H1 (cell line): ENCODE measurements at regions not wholly inside any gene's neighbourhood (a gene's known extent, or its start where the extent isn't known, plus 50 kb on each side); places are given as distances from the start of the nearest gene placed in this dataset.

Source experiments
- BRCA1 ChIP-seq: IDR thresholded peaks from 2 replicates; pipeline ENCODE4 v1.6.1; 2012; ENCODE audit warnings: low read depth, low read length, improper control_type of control experiment
- CEBPB ChIP-seq: IDR thresholded peaks from 2 replicates; pipeline ENCODE4 v1.6.1; 2012; ENCODE audit warnings: low read depth, low read length
- POLR2A ChIP-seq, 2 experiments: IDR thresholded peaks; 1 replicate in 1 of 2; 2 replicates in 1 of 2; pipeline ENCODE4 v1.6.1; 2011; ENCODE audit warnings: low read depth in 2 of 2, low read length in 2 of 2, mild to moderate bottlenecking in 2 of 2; ENCODE audit errors: control extremely low read depth in 1 of 2
- POLR2AphosphoS5 ChIP-seq: IDR thresholded peaks from 2 replicates; pipeline ENCODE4 v1.6.1; 2011; ENCODE audit warnings: low read depth, low read length
- RAD21 ChIP-seq, 2 experiments: IDR thresholded peaks in 1 of 2; conservative IDR thresholded peaks in 1 of 2; 2 replicates each; pipeline ENCODE4 v1.6.1; 2011; ENCODE audit warnings: low read depth in 2 of 2, low read length in 2 of 2, improper control_type of control experiment in 1 of 2, inconsistent platforms in 1 of 2, mild to moderate bottlenecking in 1 of 2, moderate library complexity in 1 of 2
- RFX5 ChIP-seq: IDR thresholded peaks from 2 replicates; pipeline ENCODE4 v1.6.1; 2011; ENCODE audit warnings: low read depth, low read length, improper control_type of control experiment, borderline replicate concordance
- TAF1 ChIP-seq: IDR thresholded peaks from 2 replicates; pipeline ENCODE4 v1.6.1; 2011; ENCODE audit warnings: mild to moderate bottlenecking, low read depth, low read length
- TCF12 ChIP-seq: IDR thresholded peaks from 2 replicates; pipeline ENCODE4 v1.6.1; 2011; ENCODE audit warnings: low read depth, mild to moderate bottlenecking, low read length
- YY1 ChIP-seq: IDR thresholded peaks from 2 replicates; pipeline ENCODE4 v1.6.1; 2011; ENCODE audit warnings: low read depth, mild to moderate bottlenecking, low read length
- TF ChIP-seq, protein P1 (sequence below), 3 experiments: IDR thresholded peaks; 1 replicate in 2 of 3; 2 replicates in 1 of 3; pipeline versions ENCODE4 v1.5.1 to v1.6.1; 2011; ENCODE audit warnings: low read length in 3 of 3, mild to moderate bottlenecking in 3 of 3, inconsistent platforms in 2 of 3, low read depth in 1 of 3, moderate library complexity in 1 of 3; ENCODE audit not compliant: insufficient read depth in 1 of 3; ENCODE audit errors: control extremely low read depth in 1 of 3
- TF ChIP-seq, protein P2 (sequence below): IDR thresholded peaks from 2 replicates; pipeline ENCODE4 v1.6.1; 2011; ENCODE audit warnings: low read depth, mild to moderate bottlenecking, low read length; ENCODE audit not compliant: insufficient read depth
- TF ChIP-seq, protein P3 (sequence below): IDR thresholded peaks from 2 replicates; pipeline ENCODE4 v1.6.1; 2011; ENCODE audit warnings: low read length, improper control_type of control experiment

- TF ChIP-seq RAD21 (IDR thresholded peaks at IDR 0.05 in 1 of 2, conservative IDR thresholded peaks at IDR 0.05 in 1 of 2; ENCODE audit: low read depth in 2 of 2, low read length in 2 of 2) (no peak), POLR2A (IDR thresholded peaks at IDR 0.05; ENCODE audit: control extremely low read depth in 1 of 2, low read depth in 2 of 2, low read length in 2 of 2) (no peak), POLR2AphosphoS5 (no peak), TCF12 (no peak), RFX5 (no peak), TAF1 (no peak), YY1 (no peak), CEBPB (no peak), BRCA1 (no peak)
- TF ChIP-seq, protein P1, sequence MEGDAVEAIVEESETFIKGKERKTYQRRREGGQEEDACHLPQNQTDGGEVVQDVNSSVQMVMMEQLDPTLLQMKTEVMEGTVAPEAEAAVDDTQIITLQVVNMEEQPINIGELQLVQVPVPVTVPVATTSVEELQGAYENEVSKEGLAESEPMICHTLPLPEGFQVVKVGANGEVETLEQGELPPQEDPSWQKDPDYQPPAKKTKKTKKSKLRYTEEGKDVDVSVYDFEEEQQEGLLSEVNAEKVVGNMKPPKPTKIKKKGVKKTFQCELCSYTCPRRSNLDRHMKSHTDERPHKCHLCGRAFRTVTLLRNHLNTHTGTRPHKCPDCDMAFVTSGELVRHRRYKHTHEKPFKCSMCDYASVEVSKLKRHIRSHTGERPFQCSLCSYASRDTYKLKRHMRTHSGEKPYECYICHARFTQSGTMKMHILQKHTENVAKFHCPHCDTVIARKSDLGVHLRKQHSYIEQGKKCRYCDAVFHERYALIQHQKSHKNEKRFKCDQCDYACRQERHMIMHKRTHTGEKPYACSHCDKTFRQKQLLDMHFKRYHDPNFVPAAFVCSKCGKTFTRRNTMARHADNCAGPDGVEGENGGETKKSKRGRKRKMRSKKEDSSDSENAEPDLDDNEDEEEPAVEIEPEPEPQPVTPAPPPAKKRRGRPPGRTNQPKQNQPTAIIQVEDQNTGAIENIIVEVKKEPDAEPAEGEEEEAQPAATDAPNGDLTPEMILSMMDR (IDR thresholded peaks at IDR 0.05; ENCODE audit: control extremely low read depth in 1 of 3, insufficient read depth in 1 of 3, low read depth in 1 of 3, low read length in 3 of 3), result no peak
- TF ChIP-seq, protein P2, sequence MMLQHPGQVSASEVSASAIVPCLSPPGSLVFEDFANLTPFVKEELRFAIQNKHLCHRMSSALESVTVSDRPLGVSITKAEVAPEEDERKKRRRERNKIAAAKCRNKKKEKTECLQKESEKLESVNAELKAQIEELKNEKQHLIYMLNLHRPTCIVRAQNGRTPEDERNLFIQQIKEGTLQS, result no peak
- TF ChIP-seq, protein P3, sequence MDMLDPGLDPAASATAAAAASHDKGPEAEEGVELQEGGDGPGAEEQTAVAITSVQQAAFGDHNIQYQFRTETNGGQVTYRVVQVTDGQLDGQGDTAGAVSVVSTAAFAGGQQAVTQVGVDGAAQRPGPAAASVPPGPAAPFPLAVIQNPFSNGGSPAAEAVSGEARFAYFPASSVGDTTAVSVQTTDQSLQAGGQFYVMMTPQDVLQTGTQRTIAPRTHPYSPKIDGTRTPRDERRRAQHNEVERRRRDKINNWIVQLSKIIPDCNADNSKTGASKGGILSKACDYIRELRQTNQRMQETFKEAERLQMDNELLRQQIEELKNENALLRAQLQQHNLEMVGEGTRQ, result no peak
Observed at GRCh38 chr2:77807531-77808215, 285.5 kb upstream of the LRRTM4 start.
